ENCODE measurements at regions not wholly inside any gene's neighbourhood (a gene's known extent, or its start where the extent isn't known, plus 50 kb on each side); places are given as distances from the start of the nearest gene placed in this dataset.

- TF ChIP-seq, protein P1, sequence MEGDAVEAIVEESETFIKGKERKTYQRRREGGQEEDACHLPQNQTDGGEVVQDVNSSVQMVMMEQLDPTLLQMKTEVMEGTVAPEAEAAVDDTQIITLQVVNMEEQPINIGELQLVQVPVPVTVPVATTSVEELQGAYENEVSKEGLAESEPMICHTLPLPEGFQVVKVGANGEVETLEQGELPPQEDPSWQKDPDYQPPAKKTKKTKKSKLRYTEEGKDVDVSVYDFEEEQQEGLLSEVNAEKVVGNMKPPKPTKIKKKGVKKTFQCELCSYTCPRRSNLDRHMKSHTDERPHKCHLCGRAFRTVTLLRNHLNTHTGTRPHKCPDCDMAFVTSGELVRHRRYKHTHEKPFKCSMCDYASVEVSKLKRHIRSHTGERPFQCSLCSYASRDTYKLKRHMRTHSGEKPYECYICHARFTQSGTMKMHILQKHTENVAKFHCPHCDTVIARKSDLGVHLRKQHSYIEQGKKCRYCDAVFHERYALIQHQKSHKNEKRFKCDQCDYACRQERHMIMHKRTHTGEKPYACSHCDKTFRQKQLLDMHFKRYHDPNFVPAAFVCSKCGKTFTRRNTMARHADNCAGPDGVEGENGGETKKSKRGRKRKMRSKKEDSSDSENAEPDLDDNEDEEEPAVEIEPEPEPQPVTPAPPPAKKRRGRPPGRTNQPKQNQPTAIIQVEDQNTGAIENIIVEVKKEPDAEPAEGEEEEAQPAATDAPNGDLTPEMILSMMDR (IDR thresholded peaks at IDR 0.05) = no peak
- no peak for TF ChIP-seq POLR2A (IDR thresholded peaks at IDR 0.05)
- TF ChIP-seq POLR2AphosphoS5 (IDR thresholded peaks at IDR 0.05) = no peak
- no peak for TF ChIP-seq EP300 (IDR thresholded peaks at IDR 0.05)
Measured at GRCh38 chr4:67401902-67402301, 143.4 kb downstream of the CENPC start.
